GM18499 (cell line): ENCODE measurements at regions not wholly inside any gene's neighbourhood (a gene's known extent, or its start where the extent isn't known, plus 50 kb on each side); places are given as distances from the start of the nearest gene placed in this dataset.
"Not testable (repeated sequence)": the region's sequence is repeated elsewhere in the genome, so short reads cannot be mapped to it uniquely, and the experiment has no call there.

Source experiments
- ATAC-seq: cut with Tn5 transposase; IDR thresholded peaks from one replicate; pipeline ENCODE4 v1.9.1; 2021; ENCODE audit warnings: moderate number of reproducible peaks; ENCODE audit not compliant: insufficient read depth, unreplicated experiment

- no peak for ATAC-seq
These were observed 522.0 kb downstream of the MFSD1 start for GRCh38 chr3:159323848-159324247.

- no peak for ATAC-seq
These were observed 525.1 kb downstream of the MFSD1 start for GRCh38 chr3:159326998-159327397.

GRCh38 chr3:159332535-159333099, 530.8 kb downstream of the MFSD1 start:
- no peak for ATAC-seq

- ATAC-seq, result no peak
These were observed 537.3 kb downstream of the MFSD1 start for GRCh38 chr3:159339131-159339530.

- ATAC-seq, result no peak
These were observed 539.1 kb downstream of the MFSD1 start for GRCh38 chr3:159340877-159341500.

GRCh38 chr3:159346271-159346903, 544.5 kb downstream of the MFSD1 start:
- no peak for ATAC-seq

- no peak for ATAC-seq
These were observed 546.6 kb downstream of the MFSD1 start for GRCh38 chr3:159348431-159348830.

GRCh38 chr3:159356606-159357005, 554.8 kb downstream of the MFSD1 start:
- peak; percentile 86 for ATAC-seq

- ATAC-seq, result no peak
These were observed 562.7 kb downstream of the MFSD1 start for GRCh38 chr3:159364511-159364910.

GRCh38 chr3:159366476-159366875, 564.6 kb downstream of the MFSD1 start:
- ATAC-seq, result no peak

- no peak for ATAC-seq
These were observed 570.1 kb downstream of the MFSD1 start for GRCh38 chr3:159371961-159372360.

GRCh38 chr3:159378396-159379194, 576.7 kb downstream of the MFSD1 start:
- ATAC-seq, result no peak

- ATAC-seq, result no peak
These were observed 579.0 kb downstream of the MFSD1 start for GRCh38 chr3:159380891-159381290.

GRCh38 chr3:159390656-159391212, 588.9 kb downstream of the MFSD1 start:
- no peak for ATAC-seq

GRCh38 chr3:159397683-159398082, 591.0 kb upstream of the IL12A start:
- not testable (repeated sequence) for ATAC-seq

- no peak for ATAC-seq
These were observed 587.6 kb upstream of the IL12A start for GRCh38 chr3:159401069-159401468.

GRCh38 chr3:159409711-159410110, 578.9 kb upstream of the IL12A start:
- not testable (repeated sequence) for ATAC-seq

GRCh38 chr3:159413319-159413718, 575.3 kb upstream of the IL12A start:
- no peak for ATAC-seq

GRCh38 chr3:159416856-159417255, 571.8 kb upstream of the IL12A start:
- no peak for ATAC-seq

- no peak for ATAC-seq
These were observed 570.9 kb upstream of the IL12A start for GRCh38 chr3:159417761-159418160.
